OCI-LY1 (cell line): ENCODE measurements at regions not wholly inside any gene's neighbourhood (a gene's known extent, or its start where the extent isn't known, plus 50 kb on each side); places are given as distances from the start of the nearest gene placed in this dataset.

ENCODE experiments used
- H2AFZ ChIP-seq: fragments of 200-600 bp; sonication (generic), shearing (Covaris generic); 2 replicates; pipeline ENCODE4 v1.6.0; 2014; ENCODE audit warnings: antibody characterized with exemption, mild to moderate bottlenecking, low read length
- H3F3A ChIP-seq: fragments of 200-600 bp; sonication (generic), shearing (Covaris generic); 2 replicates; pipeline ENCODE4 v1.6.0; 2014; ENCODE audit warnings: mild to moderate bottlenecking, antibody characterized with exemption, low read length, moderate library complexity; ENCODE audit not compliant: insufficient read depth
- H3K27ac ChIP-seq: fragments of 200-600 bp; sonication (generic); 2 replicates; pipeline ENCODE4 v1.5.1; 2014; ENCODE audit warnings: low read length, mixed run types, mild to moderate bottlenecking, low read depth; ENCODE audit not compliant: poor library complexity, severe bottlenecking
- H3K27me3 ChIP-seq: fragments of 200-600 bp; sonication (generic); 2 replicates; pipeline ENCODE4 v1.6.0; 2014; ENCODE audit warnings: antibody characterized with exemption, mild to moderate bottlenecking, low read length, moderate library complexity; ENCODE audit not compliant: insufficient read depth
- H3K36me3 ChIP-seq: fragments of 200-600 bp; sonication (generic); 2 replicates; pipeline ENCODE4 v1.6.1; 2014; ENCODE audit warnings: mild to moderate bottlenecking, antibody characterized with exemption, low read length, moderate library complexity, mixed read lengths; ENCODE audit not compliant: insufficient read depth
- H3K4me1 ChIP-seq: fragments of 200-600 bp; sonication (generic); 2 replicates; pipeline ENCODE4 v1.5.1; 2014; ENCODE audit warnings: mild to moderate bottlenecking, low read length, moderate library complexity; ENCODE audit not compliant: insufficient read depth, severe bottlenecking
- H3K4me2 ChIP-seq: fragments of 200-600 bp; sonication (generic), shearing (Covaris generic); 2 replicates; pipeline ENCODE4 v1.6.1; 2014; ENCODE audit warnings: low read length
- H3K4me3 ChIP-seq: fragments of 200-600 bp; sonication (generic); 2 replicates; pipeline ENCODE4 v1.5.1; 2014; ENCODE audit warnings: low read length, low read depth, mild to moderate bottlenecking, mixed read lengths; ENCODE audit not compliant: poor library complexity, severe bottlenecking
- H3K79me2 ChIP-seq: fragments of 200-600 bp; shearing (Covaris generic); 2 replicates; pipeline ENCODE4 v1.6.1; 2016; ENCODE audit warnings: mixed run types, low read length, mixed read lengths; ENCODE audit not compliant: insufficient read depth
- H3K9ac ChIP-seq: fragments of 200-600 bp; sonication (generic), shearing (Covaris generic); 2 replicates; pipeline ENCODE4 v1.6.1; 2014; ENCODE audit warnings: mild to moderate bottlenecking, low read length, mixed read lengths
- H3K9me2 ChIP-seq: fragments of 200-600 bp; sonication (generic), shearing (Covaris generic); 2 replicates; pipeline ENCODE4 v1.6.1; 2014; ENCODE audit warnings: low read depth, mild to moderate bottlenecking, low read length, mixed read lengths
- H3K9me3 ChIP-seq: fragments of 200-600 bp; shearing (Covaris generic); 2 replicates; pipeline ENCODE4 v1.6.1; 2014; ENCODE audit warnings: low read length, mixed read lengths
- H4K20me1 ChIP-seq: fragments of 200-600 bp; sonication (generic), shearing (Covaris generic); 2 replicates; pipeline ENCODE4 v1.6.0; 2016; ENCODE audit warnings: mild to moderate bottlenecking, low read length; ENCODE audit not compliant: insufficient read depth
- EZH2 ChIP-seq: fragments of 200-600 bp; sonication (generic), shearing (Covaris generic); IDR thresholded peaks from 2 replicates; pipeline ENCODE4 v1.8.0; 2017; ENCODE audit warnings: borderline replicate concordance, mixed run types, mild to moderate bottlenecking, antibody characterized with exemption, low read length, moderate library complexity, mixed read lengths
- TF ChIP-seq, protein P1 (sequence below): fragments of 200-600 bp; sonication (generic), shearing (Covaris generic); IDR thresholded peaks from 2 replicates; pipeline ENCODE4 v1.5.1; 2017; ENCODE audit warnings: mild to moderate bottlenecking, antibody characterized with exemption, low read length, moderate library complexity, mixed read lengths

DNA sequence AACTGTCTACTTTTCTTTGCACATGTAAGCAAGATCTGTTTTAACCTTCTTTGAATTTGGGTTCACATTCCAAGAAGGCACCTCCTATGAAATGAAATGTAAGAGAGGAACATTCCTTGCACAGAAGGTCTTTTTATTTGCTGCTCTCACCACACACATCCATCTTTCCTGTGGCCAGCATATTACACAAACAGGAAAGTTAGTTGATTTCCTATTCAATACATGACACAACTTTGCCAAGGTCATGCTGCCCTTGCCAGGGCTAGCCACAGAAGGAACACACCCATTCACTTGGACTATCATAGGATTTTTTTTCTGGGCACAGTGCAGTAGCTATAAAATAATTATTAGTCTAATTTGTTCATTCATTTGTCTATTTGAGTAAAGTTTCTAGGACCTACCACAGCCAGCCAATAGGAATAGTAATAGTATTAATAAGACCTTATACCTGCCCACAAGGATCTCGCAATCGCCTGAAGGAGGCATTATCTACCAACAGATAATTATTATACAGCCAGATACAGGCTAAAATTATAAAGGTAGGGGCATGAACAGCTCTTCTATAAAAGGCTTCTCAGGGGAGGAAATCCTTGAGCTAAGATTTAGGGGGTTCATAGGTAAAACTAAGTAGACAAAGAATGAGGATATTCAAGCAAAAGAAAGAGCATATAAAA is 78.1 kb upstream of the NREP start:
- TF ChIP-seq, protein P1, sequence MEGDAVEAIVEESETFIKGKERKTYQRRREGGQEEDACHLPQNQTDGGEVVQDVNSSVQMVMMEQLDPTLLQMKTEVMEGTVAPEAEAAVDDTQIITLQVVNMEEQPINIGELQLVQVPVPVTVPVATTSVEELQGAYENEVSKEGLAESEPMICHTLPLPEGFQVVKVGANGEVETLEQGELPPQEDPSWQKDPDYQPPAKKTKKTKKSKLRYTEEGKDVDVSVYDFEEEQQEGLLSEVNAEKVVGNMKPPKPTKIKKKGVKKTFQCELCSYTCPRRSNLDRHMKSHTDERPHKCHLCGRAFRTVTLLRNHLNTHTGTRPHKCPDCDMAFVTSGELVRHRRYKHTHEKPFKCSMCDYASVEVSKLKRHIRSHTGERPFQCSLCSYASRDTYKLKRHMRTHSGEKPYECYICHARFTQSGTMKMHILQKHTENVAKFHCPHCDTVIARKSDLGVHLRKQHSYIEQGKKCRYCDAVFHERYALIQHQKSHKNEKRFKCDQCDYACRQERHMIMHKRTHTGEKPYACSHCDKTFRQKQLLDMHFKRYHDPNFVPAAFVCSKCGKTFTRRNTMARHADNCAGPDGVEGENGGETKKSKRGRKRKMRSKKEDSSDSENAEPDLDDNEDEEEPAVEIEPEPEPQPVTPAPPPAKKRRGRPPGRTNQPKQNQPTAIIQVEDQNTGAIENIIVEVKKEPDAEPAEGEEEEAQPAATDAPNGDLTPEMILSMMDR = no peak
- no peak for TF ChIP-seq EZH2
- no peaks in the 10 kb centered on the region for H4K20me1 ChIP-seq

GRCh38 chr5:111830333-111830732 is 73.3 kb upstream of the NREP start:
- no peak overlapping the region for H3K4me2 ChIP-seq
- no peak overlapping the region for H3K27ac ChIP-seq
- H3K9ac ChIP-seq = no peak overlapping the region
- H3K36me3 ChIP-seq = no peaks in the 10 kb centered on the region
- no peaks in the 10 kb centered on the region for H3K79me2 ChIP-seq
- H3F3A ChIP-seq = no peaks in the 10 kb centered on the region
- H3K9me2 ChIP-seq = no peaks in the 10 kb centered on the region
- H3K9me3 ChIP-seq = no peaks in the 10 kb centered on the region
- no peaks in the 10 kb centered on the region; the same call in 1 of the 2 replicates for H3K27me3 ChIP-seq
- TF ChIP-seq, protein P1 = no peak
- no peak for TF ChIP-seq EZH2
- no peaks in the 10 kb centered on the region for H4K20me1 ChIP-seq
- no peak overlapping the region for H3K4me3 ChIP-seq
- H3K4me1 ChIP-seq = no peaks in the 10 kb centered on the region
- H2AFZ ChIP-seq = no peak overlapping the region

More for the DNA sequence above, 78.1 kb upstream of the NREP start:
- no peaks in the 10 kb centered on the region; the same call in 1 of the 2 replicates for H3K27me3 ChIP-seq
- no peaks in the 10 kb centered on the region for H3K79me2 ChIP-seq
- no peaks in the 10 kb centered on the region for H3K9me3 ChIP-seq
- no peak overlapping the region for H3K27ac ChIP-seq
- no peak overlapping the region for H2AFZ ChIP-seq
- H3K9me2 ChIP-seq = no peaks in the 10 kb centered on the region
- no peaks in the 10 kb centered on the region for H3F3A ChIP-seq
- no peaks in the 10 kb centered on the region for H3K4me1 ChIP-seq
- no peak overlapping the region for H3K4me3 ChIP-seq
- H3K4me2 ChIP-seq = no peak overlapping the region
- no peak overlapping the region for H3K9ac ChIP-seq
- H3K36me3 ChIP-seq = no peaks in the 10 kb centered on the region

DNA sequence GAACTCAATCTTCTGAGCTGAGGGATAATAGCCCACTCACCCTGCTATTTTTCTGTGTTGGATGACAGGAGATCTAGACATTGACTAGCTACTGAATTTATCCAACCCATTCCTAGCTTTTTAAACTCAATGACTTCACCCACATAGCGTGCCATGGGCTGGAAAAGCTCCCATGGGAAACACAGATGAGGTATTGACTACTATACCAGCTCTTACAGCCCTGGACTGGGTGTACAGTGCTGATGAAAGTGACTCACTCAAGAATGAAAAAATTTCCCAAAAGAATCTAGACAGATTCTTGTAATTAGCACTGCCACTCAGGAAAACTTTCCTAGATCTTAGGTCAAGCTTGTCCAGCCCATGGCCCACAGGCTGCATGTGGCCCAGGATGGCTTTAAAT is 72.7 kb upstream of the NREP start:
- H3F3A ChIP-seq = no peaks in the 10 kb centered on the region
- H3K27ac ChIP-seq = no peak overlapping the region
- no peak overlapping the region for H2AFZ ChIP-seq
- no peak for TF ChIP-seq EZH2
- TF ChIP-seq, protein P1 = no peak
- no peak overlapping the region for H3K4me3 ChIP-seq
- H3K79me2 ChIP-seq = no peaks in the 10 kb centered on the region
- H3K9ac ChIP-seq = no peak overlapping the region
- H3K4me1 ChIP-seq = no peaks in the 10 kb centered on the region
- no peak overlapping the region for H3K4me2 ChIP-seq
- H3K9me3 ChIP-seq = no peaks in the 10 kb centered on the region
- H3K9me2 ChIP-seq = no peaks in the 10 kb centered on the region
- H3K27me3 ChIP-seq = no peaks in the 10 kb centered on the region; the same call in 1 of the 2 replicates
- no peaks in the 10 kb centered on the region for H4K20me1 ChIP-seq
- no peaks in the 10 kb centered on the region for H3K36me3 ChIP-seq
